Limb (tissue), 2 donors: ENCODE measurements at regions not wholly inside any gene's neighbourhood (a gene's known extent, or its start where the extent isn't known, plus 50 kb on each side); places are given as distances from the start of the nearest gene placed in this dataset.

ENCODE experiments used
- DNase-seq, 2 donors: peaks; one replicate each; pipeline ENCODE4 v3.0.0-alpha.2; 2016; ENCODE audit errors: extremely low spot score in 2 of 2

GRCh38 chr4:15366721-15367120 lies 61.1 kb upstream of the C1QTNF7 start:
- DNase-seq = no peak

DNA sequence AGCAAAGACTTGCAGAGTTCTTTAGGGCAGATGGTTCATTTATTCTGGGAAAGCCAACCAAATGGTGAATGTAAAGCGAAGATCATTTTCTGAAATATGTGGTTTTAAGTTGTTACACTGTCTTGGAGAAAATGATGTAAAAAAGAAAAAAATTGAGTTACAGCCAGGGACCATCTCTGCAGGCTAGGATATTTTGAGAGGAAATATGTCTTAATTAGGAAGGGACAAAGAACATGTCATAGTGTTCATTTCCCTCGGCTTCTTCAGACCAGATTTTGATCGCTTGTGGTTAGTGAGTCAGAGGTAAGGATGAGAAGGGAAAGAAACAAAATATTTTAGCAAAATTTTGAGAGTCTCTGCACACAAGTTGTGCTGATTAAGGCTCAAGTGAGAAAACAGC lies 59.0 kb upstream of the C1QTNF7 start:
- no peak for DNase-seq

GRCh38 chr4:15370296-15370695 lies 57.5 kb upstream of the C1QTNF7 start:
- DNase-seq = no peak

DNA sequence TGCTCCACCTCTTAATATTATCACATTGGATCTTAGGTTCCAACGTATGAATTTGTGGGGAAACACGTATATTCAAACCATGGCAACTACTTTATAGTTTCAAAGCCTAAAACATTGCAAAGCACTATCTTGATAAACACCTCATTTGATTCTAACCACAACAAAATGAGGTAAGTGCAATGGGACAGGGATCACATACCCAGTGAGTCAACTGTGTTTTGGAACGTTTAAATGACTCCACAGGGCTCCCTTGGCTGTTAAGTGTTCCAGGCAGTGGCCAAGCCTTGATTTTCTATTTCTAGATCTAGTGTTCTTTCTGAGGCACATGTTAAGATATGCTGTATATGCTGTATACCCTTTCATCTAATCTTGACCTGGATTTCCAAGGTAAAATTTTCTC lies 54.5 kb upstream of the C1QTNF7 start:
- DNase-seq = no peak

DNA sequence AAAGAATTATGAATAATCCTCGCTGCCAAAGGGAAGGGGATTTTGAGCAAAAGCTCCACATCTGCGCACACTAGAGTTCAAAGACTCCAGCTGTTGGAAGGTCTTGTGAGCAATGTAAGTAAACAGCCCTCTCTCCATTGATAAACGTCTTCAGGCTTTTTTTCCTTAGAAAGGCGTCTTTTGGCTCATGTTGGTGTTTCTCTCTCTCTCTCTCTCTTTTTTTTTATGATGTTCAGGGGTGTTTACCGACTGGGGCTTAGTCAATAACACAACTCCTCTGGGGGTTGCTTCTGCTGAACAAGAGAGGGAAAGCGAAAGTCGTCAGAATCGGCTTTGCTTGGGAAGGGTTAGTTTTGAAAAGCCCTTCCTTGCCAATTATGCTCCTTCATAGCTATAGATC lies 53.2 kb upstream of the C1QTNF7 start:
- DNase-seq = no peak

GRCh38 chr4:15375667-15376066 lies 52.2 kb upstream of the C1QTNF7 start:
- no peak for DNase-seq

GRCh38 chr4:15376145-15376544 lies 51.7 kb upstream of the C1QTNF7 start:
- DNase-seq = no peak

- DNase-seq = no peak
These were observed 51.2 kb upstream of the C1QTNF7 start for GRCh38 chr4:15376594-15376993.
